PC-9 (cell line): ENCODE measurements at regions not wholly inside any gene's neighbourhood (a gene's known extent, or its start where the extent isn't known, plus 50 kb on each side); places are given as distances from the start of the nearest gene placed in this dataset.

Source experiments
- BruUV-seq: library from RNA; stranded (reverse); fragments of 400-500 nt; replicated peaks from 2 replicates; lab custom pipeline; 2021; lab: Mats Ljungman, UMichigan
- CTCF ChIA-PET: fragments of 300-600 bp; sonication (Branson Sonifier 250); formaldehyde crosslinking; loops from one replicate; lab custom pipeline; 2022; ENCODE audit warnings: antibody characterized with exemption; lab: Charles Lee
- POLR2A ChIA-PET: fragments of 300-600 bp; sonication (Branson Sonifier 250); formaldehyde crosslinking; loops from one replicate; lab custom pipeline; 2022; ENCODE audit warnings: antibody characterized with exemption; ENCODE audit not compliant: unreplicated experiment; lab: Charles Lee
- DNase-seq, 2 experiments: peaks; one replicate each; pipeline versions ENCODE4 v3.0.0 to v3.0.0-alpha.2; 2015 to 2022; ENCODE audit warnings: mixed read lengths in 1 of 2
- H2AFZ ChIP-seq: fragments of 200-600 bp; sonication (generic); 2 replicates; pipeline ENCODE4 v1.8.1; 2017; ENCODE audit warnings: antibody characterized with exemption
- H3F3A ChIP-seq: fragments of 200-600 bp; sonication (generic); 2 replicates; pipeline ENCODE4 v1.8.1; 2017; ENCODE audit warnings: antibody characterized with exemption, mild to moderate bottlenecking, low read depth; ENCODE audit not compliant: insufficient read depth
- H3K27ac ChIP-seq: fragments of 200-600 bp; sonication (generic); 2 replicates; pipeline ENCODE4 v1.6.1; 2016; ENCODE audit warnings: mixed run types
- H3K27me3 ChIP-seq: fragments of 200-600 bp; sonication (generic); 2 replicates; pipeline ENCODE4 v1.6.1; 2016; ENCODE audit warnings: low read depth, mixed run types; ENCODE audit not compliant: insufficient read depth
- H3K36me3 ChIP-seq: fragments of 200-600 bp; sonication (generic); 2 replicates; pipeline ENCODE4 v1.6.1; 2016; ENCODE audit warnings: low read depth, mixed run types
- H3K4me1 ChIP-seq: fragments of 200-600 bp; sonication (generic); replicated peaks from 2 replicates; pipeline ENCODE4 v1.6.1; 2016; ENCODE audit warnings: mixed run types; ENCODE audit not compliant: insufficient read depth
- H3K4me2 ChIP-seq: fragments of 200-600 bp; sonication (generic); 2 replicates; pipeline ENCODE4 v1.6.1; 2017; ENCODE audit warnings: mixed run types
- H3K4me3 ChIP-seq: fragments of 200-600 bp; sonication (generic); 2 replicates; pipeline ENCODE4 v1.6.1; 2016; ENCODE audit warnings: mixed run types
- H3K79me2 ChIP-seq: fragments of 200-600 bp; sonication (generic); 2 replicates; pipeline ENCODE4 v1.6.1; 2017; ENCODE audit warnings: low read depth, mixed run types
- H3K9me2 ChIP-seq: fragments of 200-600 bp; sonication (generic); 2 replicates; pipeline ENCODE4 v1.8.1; 2017; ENCODE audit warnings: mild to moderate bottlenecking; ENCODE audit not compliant: insufficient read depth
- H3K9me3 ChIP-seq: fragments of 200-600 bp; sonication (generic); 2 replicates; pipeline ENCODE4 v1.8.1; 2016; ENCODE audit warnings: low read depth; ENCODE audit not compliant: insufficient read depth
- H4K20me1 ChIP-seq: fragments of 200-600 bp; sonication (generic); 2 replicates; pipeline ENCODE4 v1.8.1; 2017; ENCODE audit not compliant: insufficient read depth
- CTCF ChIP-seq: fragments of 200-600 bp; sonication (generic); conservative IDR thresholded peaks from 2 replicates; pipeline ENCODE4 v1.6.1; 2017; ENCODE audit warnings: mixed run types, antibody characterized with exemption, mild to moderate bottlenecking, moderate library complexity
- EZH2 ChIP-seq: fragments of 200-600 bp; sonication (generic); IDR thresholded peaks from 2 replicates; pipeline ENCODE4 v1.8.0; 2017; ENCODE audit warnings: antibody characterized with exemption, low read depth
- intact Hi-C: fragments of 100-400 bp; cut with micrococcal nuclease; formaldehyde crosslinking; loops from one replicate; pipeline ENCODE4 v1.10.0; 2022; ENCODE audit not compliant: unreplicated experiment

- no peak overlapping the region for H3K4me3 ChIP-seq
- H3K4me1 ChIP-seq = no peaks in the 10 kb centered on the region
- H3F3A ChIP-seq = no peaks in the 10 kb centered on the region
- no TSS peak for BruUV-seq
- H3K9me3 ChIP-seq = no peaks in the 10 kb centered on the region
- H3K4me2 ChIP-seq = no peak overlapping the region
- no peak for TF ChIP-seq CTCF
- no peak for TF ChIP-seq EZH2
- H3K9me2 ChIP-seq = no peaks in the 10 kb centered on the region
- H4K20me1 ChIP-seq = no peaks in the 10 kb centered on the region
- no peaks in the 10 kb centered on the region for H3K27me3 ChIP-seq
- CTCF ChIA-PET = no interaction called here
- H3K79me2 ChIP-seq = no peaks in the 10 kb centered on the region
- DNase-seq = no peak
- H2AFZ ChIP-seq = no peak overlapping the region
- intact Hi-C loops = no loop called here
- POLR2A ChIA-PET = no interaction called here
- H3K36me3 ChIP-seq = no peaks in the 10 kb centered on the region
- H3K27ac ChIP-seq = no peak overlapping the region
Measured at GRCh38 chr10:64159910-64160872, 639.0 kb downstream of the REEP3 start.

DNA sequence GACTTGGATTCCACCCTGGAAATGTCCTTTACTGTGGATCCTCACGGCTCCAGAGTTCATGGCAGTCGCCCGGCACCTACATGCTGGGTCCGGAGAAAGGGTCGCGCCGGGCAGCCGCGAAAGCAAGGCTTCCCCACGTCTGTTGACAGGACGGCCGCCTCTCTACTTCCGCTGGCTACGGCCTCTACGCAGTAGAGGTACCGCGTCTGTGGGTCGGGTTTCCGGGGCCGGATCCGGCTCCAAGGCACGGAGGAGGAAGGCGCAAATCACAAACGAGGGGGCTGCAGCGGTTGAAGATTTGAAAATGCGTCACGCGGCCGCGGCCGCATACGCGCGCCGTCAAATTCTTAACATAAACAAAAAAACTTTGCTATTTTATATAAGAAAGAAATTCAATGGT lies 649.6 kb downstream of the REEP3 start:
- H4K20me1 ChIP-seq = no peaks in the 10 kb centered on the region
- no peak overlapping the region for H3K4me3 ChIP-seq
- H3F3A ChIP-seq = no peaks in the 10 kb centered on the region
- ChIA-PET CTCF (no interaction called here), POLR2A (no interaction called here)
- no peak overlapping the region for H3K4me2 ChIP-seq
- no peaks in the 10 kb centered on the region for H3K36me3 ChIP-seq
- H3K9me2 ChIP-seq = no peaks in the 10 kb centered on the region
- H3K9me3 ChIP-seq = peaks cover 7% of the 10 kb centered on the region; the same call in 1 of the 2 replicates
- no peak for DNase-seq
- no peaks in the 10 kb centered on the region for H3K4me1 ChIP-seq
- no peak overlapping the region for H3K27ac ChIP-seq
- H2AFZ ChIP-seq = no peak overlapping the region
- H3K27me3 ChIP-seq = no peaks in the 10 kb centered on the region
- BruUV-seq = no TSS peak
- H3K79me2 ChIP-seq = no peaks in the 10 kb centered on the region
- TF ChIP-seq CTCF (no peak), EZH2 (no peak)
- intact Hi-C loops = no loop called here

GRCh38 chr10:64173826-64174225 lies 652.6 kb downstream of the REEP3 start:
- BruUV-seq = no TSS peak
- H3K4me1 ChIP-seq = no peaks in the 10 kb centered on the region
- intact Hi-C loops = no loop called here

More at GRCh38 chr10:64173826-64174225, 652.6 kb downstream of the REEP3 start:
- Histone ChIP-seq H3K79me2 (no peaks in the 10 kb centered on the region), H3K27ac (no peak overlapping the region), H2AFZ (no peak overlapping the region), H4K20me1 (no peaks in the 10 kb centered on the region), H3K27me3 (no peaks in the 10 kb centered on the region), H3F3A (no peaks in the 10 kb centered on the region), H3K4me3 (no peak overlapping the region), H3K36me3 (no peaks in the 10 kb centered on the region), H3K4me2 (no peak overlapping the region), H3K9me2 (no peaks in the 10 kb centered on the region), H3K9me3 (no peaks in the 10 kb centered on the region)
- no peak for TF ChIP-seq EZH2
- no peak for TF ChIP-seq CTCF
- ChIA-PET POLR2A (no interaction called here), CTCF (no interaction called here)
- DNase-seq = no peak
